Hepatocyte (in vitro differentiated cells): ENCODE measurements at regions not wholly inside any gene's neighbourhood (a gene's known extent, or its start where the extent isn't known, plus 50 kb on each side); places are given as distances from the start of the nearest gene placed in this dataset.
"Not testable (repeated sequence)": the region's sequence is repeated elsewhere in the genome, so short reads cannot be mapped to it uniquely, and the experiment has no call there.

Source experiments
- EZH2 ChIP-seq: fragments of 200-600 bp; sonication (generic); IDR thresholded peaks from 2 replicates; pipeline ENCODE4 v1.6.1; 2016; ENCODE audit warnings: antibody characterized with exemption, mild to moderate bottlenecking, borderline replicate concordance
- EZH2phosphoT487 ChIP-seq: fragments of 200-600 bp; sonication (generic); IDR thresholded peaks from one replicate; pipeline ENCODE4 v1.6.1; 2018; ENCODE audit warnings: antibody characterized with exemption, mild to moderate bottlenecking, low read depth, moderate library complexity; ENCODE audit not compliant: unreplicated experiment, severe bottlenecking
- TF ChIP-seq, protein P1 (sequence below): fragments of 200-600 bp; sonication (generic); IDR thresholded peaks from 2 replicates; pipeline ENCODE4 v1.5.1; 2016; ENCODE audit warnings: antibody characterized with exemption, mild to moderate bottlenecking; ENCODE audit not compliant: poor library complexity

DNA sequence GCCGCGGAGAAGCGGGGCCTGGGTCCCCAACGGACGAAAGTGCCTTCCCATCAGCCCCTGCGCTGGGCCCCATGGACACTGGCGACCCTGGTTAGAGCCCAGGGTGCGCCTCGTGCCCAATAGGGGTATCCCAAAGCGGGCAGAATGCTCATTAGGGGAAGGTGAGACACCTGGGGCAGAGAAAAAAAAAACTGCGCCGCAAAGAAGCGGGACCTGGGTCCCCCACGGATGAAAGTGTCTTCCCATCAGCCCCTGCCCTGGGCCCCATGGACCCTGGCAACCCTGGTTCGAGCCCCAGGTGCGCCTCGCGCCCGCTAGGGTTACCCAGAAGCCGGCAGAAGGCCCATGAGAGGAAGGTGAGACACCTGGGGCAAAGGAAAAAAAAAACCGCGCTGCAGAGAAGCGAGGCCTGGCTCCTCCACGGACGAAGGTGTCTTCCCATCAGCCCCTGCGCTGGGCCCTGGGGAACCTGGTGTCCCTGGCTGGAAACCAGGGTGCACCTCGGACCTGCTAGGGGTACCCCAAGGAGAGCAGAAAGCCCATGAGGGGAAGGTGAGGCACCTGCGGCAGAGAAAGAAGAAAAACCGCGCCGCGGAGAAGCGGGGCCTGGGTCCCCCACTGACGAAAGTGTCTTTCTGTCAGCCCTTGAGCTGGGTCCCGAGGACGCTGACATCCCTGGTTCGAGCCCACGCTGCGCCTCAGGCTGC, 398.4 kb upstream of the TPTE start:
- TF ChIP-seq, protein P1, sequence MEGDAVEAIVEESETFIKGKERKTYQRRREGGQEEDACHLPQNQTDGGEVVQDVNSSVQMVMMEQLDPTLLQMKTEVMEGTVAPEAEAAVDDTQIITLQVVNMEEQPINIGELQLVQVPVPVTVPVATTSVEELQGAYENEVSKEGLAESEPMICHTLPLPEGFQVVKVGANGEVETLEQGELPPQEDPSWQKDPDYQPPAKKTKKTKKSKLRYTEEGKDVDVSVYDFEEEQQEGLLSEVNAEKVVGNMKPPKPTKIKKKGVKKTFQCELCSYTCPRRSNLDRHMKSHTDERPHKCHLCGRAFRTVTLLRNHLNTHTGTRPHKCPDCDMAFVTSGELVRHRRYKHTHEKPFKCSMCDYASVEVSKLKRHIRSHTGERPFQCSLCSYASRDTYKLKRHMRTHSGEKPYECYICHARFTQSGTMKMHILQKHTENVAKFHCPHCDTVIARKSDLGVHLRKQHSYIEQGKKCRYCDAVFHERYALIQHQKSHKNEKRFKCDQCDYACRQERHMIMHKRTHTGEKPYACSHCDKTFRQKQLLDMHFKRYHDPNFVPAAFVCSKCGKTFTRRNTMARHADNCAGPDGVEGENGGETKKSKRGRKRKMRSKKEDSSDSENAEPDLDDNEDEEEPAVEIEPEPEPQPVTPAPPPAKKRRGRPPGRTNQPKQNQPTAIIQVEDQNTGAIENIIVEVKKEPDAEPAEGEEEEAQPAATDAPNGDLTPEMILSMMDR: not testable (repeated sequence)
- TF ChIP-seq EZH2, EZH2phosphoT487: not testable (repeated sequence)
